GM12878 (cell line): ENCODE measurements at regions not wholly inside any gene's neighbourhood (a gene's known extent, or its start where the extent isn't known, plus 50 kb on each side); places are given as distances from the start of the nearest gene placed in this dataset.

Experiments
- ATAC-seq: fragments of 200-7000 bp; cut with Tn5 transposase; 3 replicates; pipeline ENCODE4 v1.9.1; 2020; ENCODE audit warnings: mild to moderate bottlenecking, moderate library complexity
- BruUV-seq: library from RNA; stranded (reverse); fragments of 400-500 nt; replicated peaks from 2 replicates; lab custom pipeline; 2021; lab: Mats Ljungman, UMichigan
- CTCF ChIA-PET: fragments of 300-600 bp; sonication (Branson Sonifier 250); formaldehyde crosslinking; extraction: SDS; loops from one replicate; lab custom pipeline; 2021; ENCODE audit warnings: inconsistent platforms; lab: Yijun Ruan, JAX
- POLR2A ChIA-PET: fragments of 350-600 bp; formaldehyde crosslinking; extraction: SDS; loops from one replicate; lab custom pipeline; 2021; ENCODE audit warnings: inconsistent platforms; lab: Charles Lee
- RAD21 ChIA-PET: fragments of 300-600 bp; sonication (Branson Sonifier 250); formaldehyde crosslinking; loops from one replicate; lab custom pipeline; 2023; ENCODE audit warnings: antibody characterized with exemption; ENCODE audit not compliant: unreplicated experiment; lab: Charles Lee
- SMC1A ChIA-PET: fragments of 300-600 bp; sonication (Branson Sonifier 250); formaldehyde crosslinking; loops from one replicate; lab custom pipeline; 2023; ENCODE audit not compliant: unreplicated experiment, uncharacterized antibody; lab: Charles Lee
- DNase-seq: peaks from one replicate; pipeline ENCODE4 v3.0.0-alpha.2; 2011; ENCODE audit warnings: low read depth, low spot score
- FAIRE-seq: peaks from 3 replicates; lab custom pipeline; 2011; peaks lifted over from hg19 to GRCh38; lab: Jason Lieb, UNC
- H2AFZ ChIP-seq: 2 replicates; pipeline ENCODE4 v1.6.0; 2011; ENCODE audit warnings: low read depth, low read length, control low read depth; ENCODE audit not compliant: control insufficient read depth
- H3K27ac ChIP-seq: 2 replicates; pipeline ENCODE4 v1.5.1; 2011; ENCODE audit warnings: control low read depth; ENCODE audit not compliant: control insufficient read depth, insufficient read depth
- H3K27me3 ChIP-seq, 2 experiments: replicated peaks in 1 of 2; 2 replicates each; pipeline versions ENCODE4 v1.6.0 to v1.6.1; 2011; ENCODE audit warnings: low read length in 1 of 2; ENCODE audit not compliant: control insufficient read depth in 2 of 2, insufficient read depth in 2 of 2
- H3K36me3 ChIP-seq, 2 experiments: 2 replicates each; pipeline ENCODE4 v1.5.1; 2011; ENCODE audit warnings: low read length in 1 of 2; ENCODE audit not compliant: control insufficient read depth in 2 of 2, insufficient read depth in 2 of 2
- H3K4me1 ChIP-seq: 2 replicates; pipeline ENCODE4 v1.6.1; 2011; ENCODE audit warnings: mild to moderate bottlenecking, low read length, moderate library complexity, mixed read lengths; ENCODE audit not compliant: control insufficient read depth, insufficient read depth
- H3K4me2 ChIP-seq: 2 replicates; pipeline ENCODE4 v1.6.0; 2011; ENCODE audit warnings: control low read depth; ENCODE audit not compliant: control insufficient read depth, insufficient read depth
- H3K4me3 ChIP-seq: fragments of 200-600 bp; sonication (generic); 2 replicates; pipeline ENCODE4 v1.5.1; 2016
- H3K79me2 ChIP-seq: 2 replicates; pipeline ENCODE4 v1.6.0; 2011; ENCODE audit warnings: low read length; ENCODE audit not compliant: control insufficient read depth, insufficient read depth
- H3K9ac ChIP-seq: 2 replicates; pipeline ENCODE4 v1.8.0; 2011; ENCODE audit warnings: low read length, control low read depth, mixed read lengths; ENCODE audit not compliant: control insufficient read depth, insufficient read depth
- H3K9me3 ChIP-seq: replicated peaks from 3 replicates; pipeline ENCODE4 v1.5.1; 2011; ENCODE audit warnings: mild to moderate bottlenecking, low read length; ENCODE audit not compliant: control insufficient read depth, insufficient read depth
- H4K20me1 ChIP-seq: 2 replicates; pipeline ENCODE4 v1.6.0; 2011; ENCODE audit not compliant: control insufficient read depth, insufficient read depth
- BMI1 ChIP-seq: fragments of 450-650 bp; IDR thresholded peaks from 2 replicates; pipeline ENCODE4 v1.6.1; 2016; ENCODE audit warnings: mild to moderate bottlenecking, moderate library complexity, borderline replicate concordance
- CHD1 ChIP-seq: IDR thresholded peaks from 2 replicates; pipeline ENCODE4 v1.6.1; 2012; ENCODE audit warnings: low read depth, low read length, improper control_type of control experiment
- E2F4 ChIP-seq: IDR thresholded peaks from 2 replicates; pipeline ENCODE4 v1.6.1; 2012; ENCODE audit warnings: low read depth, low read length, improper control_type of control experiment
- E2F8 ChIP-seq: fragments of 450-650 bp; IDR thresholded peaks from 2 replicates; pipeline ENCODE4 v1.6.1; 2018; ENCODE audit warnings: mild to moderate bottlenecking, low read depth, moderate library complexity; ENCODE audit not compliant: partially characterized antibody
- GABPA ChIP-seq: IDR thresholded peaks from 2 replicates; pipeline ENCODE4 v1.6.1; 2014; ENCODE audit warnings: antibody characterized with exemption, low read depth, mild to moderate bottlenecking, inconsistent platforms
- GATAD2B ChIP-seq: fragments of 450-650 bp; conservative IDR thresholded peaks from 2 replicates; pipeline ENCODE4 v1.6.1; 2017; ENCODE audit warnings: low read depth, mild to moderate bottlenecking, moderate library complexity
- LARP7 ChIP-seq: fragments of 450-650 bp; IDR thresholded peaks from 2 replicates; pipeline ENCODE4 v1.6.1; 2017; ENCODE audit warnings: mild to moderate bottlenecking
- PBX3 ChIP-seq: IDR thresholded peaks from 2 replicates; pipeline ENCODE4 v1.6.1; 2011; ENCODE audit warnings: mild to moderate bottlenecking, low read depth, low read length, moderate library complexity; ENCODE audit not compliant: insufficient replicate concordance
- RAD51 ChIP-seq: fragments of 450-650 bp; IDR thresholded peaks from 2 replicates; pipeline ENCODE4 v1.6.1; 2016; ENCODE audit warnings: moderate library complexity, mild to moderate bottlenecking, inconsistent platforms
- SKIL ChIP-seq: fragments of 450-650 bp; IDR thresholded peaks from 2 replicates; pipeline ENCODE4 v1.6.1; 2017; ENCODE audit warnings: mild to moderate bottlenecking, low read depth, inconsistent platforms; ENCODE audit not compliant: poor library complexity, severe bottlenecking
- ZNF217 ChIP-seq: fragments of 450-650 bp; IDR thresholded peaks from 2 replicates; pipeline ENCODE4 v1.6.1; 2017; ENCODE audit warnings: antibody characterized with exemption, mild to moderate bottlenecking
- ZNF274 ChIP-seq: IDR thresholded peaks from one replicate; pipeline ENCODE4 v1.8.0; 2011; ENCODE audit not compliant: insufficient read length, insufficient read depth
- WGBS: methylation state at CpG from one replicate; pipeline ENCODE4 v1.1.6; 2016; ENCODE audit warnings: low lambda C conversion rate; ENCODE audit not compliant: insufficient replicate concordance, insufficient coverage; ENCODE audit errors: missing lambda C conversion rate; 5-methylcytosine and 5-hydroxymethylcytosine counted together
- in situ Hi-C: fragments of 300-500 bp; cut with MboI; formaldehyde crosslinking; loops from 9 replicates; pipeline ENCODE4 v1.14.3; 2018; ENCODE audit warnings: mixed read lengths
- intact Hi-C: fragments of 100-400 bp; cut with micrococcal nuclease; formaldehyde crosslinking; loops from one replicate; pipeline ENCODE4 v1.14.2; 2022; ENCODE audit not compliant: unreplicated experiment

- TF ChIP-seq E2F4 (no peak), PBX3 (no peak), CHD1 (no peak), E2F8 (no peak), BMI1 (no peak), GATAD2B (no peak)
These were observed 130.5 kb upstream of the UNC5B start (continued) for GRCh38 chr10:71081912-71082311.

GRCh38 chr10:71082960-71083715 is 129.2 kb upstream of the UNC5B start:
- ChIA-PET RAD21 (no interaction called here), POLR2A (no interaction called here), CTCF (no interaction called here), SMC1A (no interaction called here)
- WGBS, result 42% methylated on average over 10 of the region's 10 CpGs
- Histone ChIP-seq H3K27ac (no peak overlapping the region), H3K9me3 (no peaks in the 10 kb centered on the region), H4K20me1 (no peaks in the 10 kb centered on the region), H3K79me2 (no peaks in the 10 kb centered on the region), H3K4me3 (no peak overlapping the region), H3K4me1 (no peaks in the 10 kb centered on the region), H2AFZ (no peak overlapping the region), H3K4me2 (no peak overlapping the region), H3K27me3 (no peaks in the 10 kb centered on the region; a peak in 2 of 4 replicates), H3K36me3 (no peaks in the 10 kb centered on the region), H3K9ac (no peak overlapping the region)
- ATAC-seq (no peak), DNase-seq (no peak), FAIRE-seq (no peak)
- intact Hi-C loops (no loop called here), in situ Hi-C loops (no loop called here)
- no TSS peak for BruUV-seq
- TF ChIP-seq ZNF274 (no peak), ZNF217 (no peak), SKIL (no peak), GABPA (no peak), LARP7 (no peak), E2F8 (no peak), RAD51 (no peak)
